GM06990 (cell line): ENCODE measurements at regions not wholly inside any gene's neighbourhood (a gene's known extent, or its start where the extent isn't known, plus 50 kb on each side); places are given as distances from the start of the nearest gene placed in this dataset.

Experiments
- DNase-seq: peaks from one replicate; pipeline ENCODE4 v3.0.0-alpha.2; 2011; ENCODE audit not compliant: insufficient read length; ENCODE audit errors: extremely low read depth
- H3K27me3 ChIP-seq: replicated peaks from 2 replicates; pipeline ENCODE4 v1.6.0; 2011; ENCODE audit warnings: low read length; ENCODE audit not compliant: control insufficient read depth, insufficient read depth
- H3K36me3 ChIP-seq: 2 replicates; pipeline ENCODE4 v1.5.1; 2011; ENCODE audit warnings: low read length; ENCODE audit not compliant: control insufficient read depth, insufficient read depth
- H3K4me3 ChIP-seq: replicated peaks from 2 replicates; pipeline ENCODE4 v1.5.1; 2011; ENCODE audit warnings: low read depth, mild to moderate bottlenecking, control low read depth, low read length
- CTCF ChIP-seq: IDR thresholded peaks from 2 replicates; pipeline ENCODE4 v1.5.1; 2011; ENCODE audit warnings: low read length, control low read depth, mild to moderate bottlenecking, inconsistent platforms; ENCODE audit not compliant: insufficient read depth, poor library complexity, severe bottlenecking

- no peak for TF ChIP-seq CTCF
- H3K36me3 ChIP-seq = no peaks in the 10 kb centered on the region
- DNase-seq = no peak
- no peak overlapping the region for H3K4me3 ChIP-seq
- no peaks in the 10 kb centered on the region for H3K27me3 ChIP-seq
Observed at GRCh38 chr13:31456056-31456455, 256.3 kb downstream of the B3GLCT start.

GRCh38 chr13:31460061-31460460 is 260.3 kb downstream of the B3GLCT start:
- DNase-seq = no peak
- Histone ChIP-seq H3K4me3 (no peak overlapping the region), H3K36me3 (no peaks in the 10 kb centered on the region), H3K27me3 (no peaks in the 10 kb centered on the region)
- no peak for TF ChIP-seq CTCF

GRCh38 chr13:31461923-31462322 is 262.1 kb downstream of the B3GLCT start:
- DNase-seq = no peak
- TF ChIP-seq CTCF = no peak

GRCh38 chr13:31462766-31463165 is 263.0 kb downstream of the B3GLCT start:
- DNase-seq = no peak
- Histone ChIP-seq H3K27me3 (no peaks in the 10 kb centered on the region), H3K36me3 (no peaks in the 10 kb centered on the region), H3K4me3 (no peak overlapping the region)
- TF ChIP-seq CTCF = no peak

More at GRCh38 chr13:31461923-31462322, 262.1 kb downstream of the B3GLCT start:
- Histone ChIP-seq H3K36me3 (no peaks in the 10 kb centered on the region), H3K4me3 (no peak overlapping the region), H3K27me3 (no peaks in the 10 kb centered on the region)

GRCh38 chr13:31468114-31468902 is 268.5 kb downstream of the B3GLCT start:
- no peak for DNase-seq
- no peak overlapping the region for H3K4me3 ChIP-seq
- no peak for TF ChIP-seq CTCF
- no peaks in the 10 kb centered on the region for H3K27me3 ChIP-seq
- H3K36me3 ChIP-seq = no peaks in the 10 kb centered on the region
